ENCODE measurements at regions not wholly inside any gene's neighbourhood (a gene's known extent, or its start where the extent isn't known, plus 50 kb on each side); places are given as distances from the start of the nearest gene placed in this dataset.

- H3K4me1 ChIP-seq (ENCODE audit: control insufficient read depth in 2 of 2, insufficient read depth in 2 of 2, low read length in 2 of 2): peaks cover 0 to 3% of the 10 kb centered on the region in 2 donors
- H3K4me3 ChIP-seq (ENCODE audit: low read length in 2 of 2): no peak overlapping the region
- no peaks in the 10 kb centered on the region for H3K27me3 ChIP-seq (ENCODE audit: control insufficient read depth in 2 of 2, insufficient read depth in 2 of 2, low read length in 2 of 2)
- no peaks in the 10 kb centered on the region for H3K36me3 ChIP-seq (ENCODE audit: control insufficient read depth in 2 of 2, insufficient read depth in 2 of 2, low read length in 2 of 2)
- H3K9me3 ChIP-seq (ENCODE audit: control insufficient read depth in 2 of 2, low read length in 2 of 2): no peaks in the 10 kb centered on the region
- H3K9ac ChIP-seq (ENCODE audit: low read depth in 1 of 2, low read length in 2 of 2): no peak overlapping the region
- no peak overlapping the region for H3K27ac ChIP-seq (ENCODE audit: low read depth in 2 of 2, low read length in 2 of 2)
Measured at GRCh38 chr1:221263831-221264767, 384.9 kb downstream of the HLX start.

GRCh38 chr1:221264848-221265247 is 385.6 kb downstream of the HLX start:
- no peak overlapping the region for H3K9ac ChIP-seq (ENCODE audit: low read depth in 1 of 2, low read length in 2 of 2)
- H3K4me1 ChIP-seq (ENCODE audit: control insufficient read depth in 2 of 2, insufficient read depth in 2 of 2, low read length in 2 of 2): peaks cover 0 to 3% of the 10 kb centered on the region in 2 donors
- H3K9me3 ChIP-seq (ENCODE audit: control insufficient read depth in 2 of 2, low read length in 2 of 2): no peaks in the 10 kb centered on the region
- no peak overlapping the region for H3K27ac ChIP-seq (ENCODE audit: low read depth in 2 of 2, low read length in 2 of 2)
- no peaks in the 10 kb centered on the region for H3K27me3 ChIP-seq (ENCODE audit: control insufficient read depth in 2 of 2, insufficient read depth in 2 of 2, low read length in 2 of 2)
- H3K36me3 ChIP-seq (ENCODE audit: control insufficient read depth in 2 of 2, insufficient read depth in 2 of 2, low read length in 2 of 2): no peaks in the 10 kb centered on the region
- H3K4me3 ChIP-seq (ENCODE audit: low read length in 2 of 2): no peak overlapping the region

GRCh38 chr1:221268295-221268694 is 389.1 kb downstream of the HLX start:
- H3K9ac ChIP-seq (ENCODE audit: low read depth in 1 of 2, low read length in 2 of 2): no peak overlapping the region
- no peaks in the 10 kb centered on the region for H3K36me3 ChIP-seq (ENCODE audit: control insufficient read depth in 2 of 2, insufficient read depth in 2 of 2, low read length in 2 of 2)
- no peak overlapping the region for H3K4me3 ChIP-seq (ENCODE audit: low read length in 2 of 2)
- H3K27me3 ChIP-seq (ENCODE audit: control insufficient read depth in 2 of 2, insufficient read depth in 2 of 2, low read length in 2 of 2): no peaks in the 10 kb centered on the region
- H3K27ac ChIP-seq (ENCODE audit: low read depth in 2 of 2, low read length in 2 of 2): no peak overlapping the region
- peaks cover 0 to 3% of the 10 kb centered on the region in 2 donors for H3K4me1 ChIP-seq (ENCODE audit: control insufficient read depth in 2 of 2, insufficient read depth in 2 of 2, low read length in 2 of 2)
- no peaks in the 10 kb centered on the region for H3K9me3 ChIP-seq (ENCODE audit: control insufficient read depth in 2 of 2, low read length in 2 of 2)

- Histone ChIP-seq H3K9ac (ENCODE audit: low read depth in 1 of 2, low read length in 2 of 2) (no peak overlapping the region), H3K36me3 (ENCODE audit: control insufficient read depth in 2 of 2, insufficient read depth in 2 of 2, low read length in 2 of 2) (no peaks in the 10 kb centered on the region), H3K4me1 (ENCODE audit: control insufficient read depth in 2 of 2, insufficient read depth in 2 of 2, low read length in 2 of 2) (no peaks in the 10 kb centered on the region), H3K9me3 (ENCODE audit: control insufficient read depth in 2 of 2, low read length in 2 of 2) (no peaks in the 10 kb centered on the region), H3K27me3 (ENCODE audit: control insufficient read depth in 2 of 2, insufficient read depth in 2 of 2, low read length in 2 of 2) (no peaks in the 10 kb centered on the region), H3K4me3 (ENCODE audit: low read length in 2 of 2) (no peak overlapping the region), H3K27ac (ENCODE audit: low read depth in 2 of 2, low read length in 2 of 2) (no peak overlapping the region)
Measured at GRCh38 chr1:221271701-221272100, 392.5 kb downstream of the HLX start.

- Histone ChIP-seq H3K4me1 (ENCODE audit: control insufficient read depth in 2 of 2, insufficient read depth in 2 of 2, low read length in 2 of 2) (no peaks in the 10 kb centered on the region), H3K36me3 (ENCODE audit: control insufficient read depth in 2 of 2, insufficient read depth in 2 of 2, low read length in 2 of 2) (no peaks in the 10 kb centered on the region), H3K27me3 (ENCODE audit: control insufficient read depth in 2 of 2, insufficient read depth in 2 of 2, low read length in 2 of 2) (no peaks in the 10 kb centered on the region), H3K9me3 (ENCODE audit: control insufficient read depth in 2 of 2, low read length in 2 of 2) (no peaks in the 10 kb centered on the region), H3K9ac (ENCODE audit: low read depth in 1 of 2, low read length in 2 of 2) (no peak overlapping the region), H3K27ac (ENCODE audit: low read depth in 2 of 2, low read length in 2 of 2) (no peak overlapping the region), H3K4me3 (ENCODE audit: low read length in 2 of 2) (no peak overlapping the region)
Measured at GRCh38 chr1:221272940-221273339, 393.7 kb downstream of the HLX start.

GRCh38 chr1:221274373-221274772 is 395.1 kb downstream of the HLX start:
- Histone ChIP-seq H3K27ac (ENCODE audit: low read depth in 2 of 2, low read length in 2 of 2) (no peak overlapping the region), H3K36me3 (ENCODE audit: control insufficient read depth in 2 of 2, insufficient read depth in 2 of 2, low read length in 2 of 2) (no peaks in the 10 kb centered on the region), H3K9me3 (ENCODE audit: control insufficient read depth in 2 of 2, low read length in 2 of 2) (no peaks in the 10 kb centered on the region), H3K4me3 (ENCODE audit: low read length in 2 of 2) (no peak overlapping the region), H3K4me1 (ENCODE audit: control insufficient read depth in 2 of 2, insufficient read depth in 2 of 2, low read length in 2 of 2) (no peaks in the 10 kb centered on the region), H3K27me3 (ENCODE audit: control insufficient read depth in 2 of 2, insufficient read depth in 2 of 2, low read length in 2 of 2) (no peaks in the 10 kb centered on the region), H3K9ac (ENCODE audit: low read depth in 1 of 2, low read length in 2 of 2) (no peak overlapping the region)

GRCh38 chr1:221276896-221277409 is 397.7 kb downstream of the HLX start:
- Histone ChIP-seq H3K27me3 (ENCODE audit: control insufficient read depth in 2 of 2, insufficient read depth in 2 of 2, low read length in 2 of 2) (no peaks in the 10 kb centered on the region), H3K4me1 (ENCODE audit: control insufficient read depth in 2 of 2, insufficient read depth in 2 of 2, low read length in 2 of 2) (no peaks in the 10 kb centered on the region), H3K9me3 (ENCODE audit: control insufficient read depth in 2 of 2, low read length in 2 of 2) (no peaks in the 10 kb centered on the region), H3K9ac (ENCODE audit: low read depth in 1 of 2, low read length in 2 of 2) (no peak overlapping the region), H3K4me3 (ENCODE audit: low read length in 2 of 2) (no peak overlapping the region), H3K36me3 (ENCODE audit: control insufficient read depth in 2 of 2, insufficient read depth in 2 of 2, low read length in 2 of 2) (no peaks in the 10 kb centered on the region), H3K27ac (ENCODE audit: low read depth in 2 of 2, low read length in 2 of 2) (no peak overlapping the region)

- Histone ChIP-seq H3K27ac (ENCODE audit: low read depth in 2 of 2, low read length in 2 of 2) (no peak overlapping the region), H3K27me3 (ENCODE audit: control insufficient read depth in 2 of 2, insufficient read depth in 2 of 2, low read length in 2 of 2) (no peaks in the 10 kb centered on the region)
Measured at GRCh38 chr1:221279146-221279545, 399.9 kb downstream of the HLX start.

GRCh38 chr1:221283532-221283931 is 404.3 kb downstream of the HLX start:
- Histone ChIP-seq H3K36me3 (ENCODE audit: control insufficient read depth in 2 of 2, insufficient read depth in 2 of 2, low read length in 2 of 2) (no peaks in the 10 kb centered on the region), H3K27me3 (ENCODE audit: control insufficient read depth in 2 of 2, insufficient read depth in 2 of 2, low read length in 2 of 2) (no peaks in the 10 kb centered on the region), H3K9me3 (ENCODE audit: control insufficient read depth in 2 of 2, low read length in 2 of 2) (no peaks in the 10 kb centered on the region), H3K27ac (ENCODE audit: low read depth in 2 of 2, low read length in 2 of 2) (no peak overlapping the region), H3K9ac (ENCODE audit: low read depth in 1 of 2, low read length in 2 of 2) (no peak overlapping the region), H3K4me3 (ENCODE audit: low read length in 2 of 2) (no peak overlapping the region), H3K4me1 (ENCODE audit: control insufficient read depth in 2 of 2, insufficient read depth in 2 of 2, low read length in 2 of 2) (no peaks in the 10 kb centered on the region)

More at GRCh38 chr1:221279146-221279545, 399.9 kb downstream of the HLX start:
- Histone ChIP-seq H3K36me3 (ENCODE audit: control insufficient read depth in 2 of 2, insufficient read depth in 2 of 2, low read length in 2 of 2) (no peaks in the 10 kb centered on the region), H3K9ac (ENCODE audit: low read depth in 1 of 2, low read length in 2 of 2) (no peak overlapping the region), H3K9me3 (ENCODE audit: control insufficient read depth in 2 of 2, low read length in 2 of 2) (no peaks in the 10 kb centered on the region), H3K4me1 (ENCODE audit: control insufficient read depth in 2 of 2, insufficient read depth in 2 of 2, low read length in 2 of 2) (no peaks in the 10 kb centered on the region), H3K4me3 (ENCODE audit: low read length in 2 of 2) (no peak overlapping the region)

GRCh38 chr1:221284028-221284427 is 404.8 kb downstream of the HLX start:
- Histone ChIP-seq H3K27me3 (ENCODE audit: control insufficient read depth in 2 of 2, insufficient read depth in 2 of 2, low read length in 2 of 2) (no peaks in the 10 kb centered on the region), H3K36me3 (ENCODE audit: control insufficient read depth in 2 of 2, insufficient read depth in 2 of 2, low read length in 2 of 2) (no peaks in the 10 kb centered on the region), H3K4me1 (ENCODE audit: control insufficient read depth in 2 of 2, insufficient read depth in 2 of 2, low read length in 2 of 2) (no peaks in the 10 kb centered on the region), H3K27ac (ENCODE audit: low read depth in 2 of 2, low read length in 2 of 2) (no peak overlapping the region), H3K4me3 (ENCODE audit: low read length in 2 of 2) (no peak overlapping the region), H3K9ac (ENCODE audit: low read depth in 1 of 2, low read length in 2 of 2) (no peak overlapping the region), H3K9me3 (ENCODE audit: control insufficient read depth in 2 of 2, low read length in 2 of 2) (no peaks in the 10 kb centered on the region)
